Thyroid gland (tissue), 4 donors: ENCODE measurements at regions not wholly inside any gene's neighbourhood (a gene's known extent, or its start where the extent isn't known, plus 50 kb on each side); places are given as distances from the start of the nearest gene placed in this dataset.

Experiments used
- DNase-seq, 2 donors: peaks; one replicate each; pipeline ENCODE4 v3.0.0-alpha.2; 2019
- H3K27ac ChIP-seq, 3 donors: fragments of 200-600 bp; sonication (generic); 1 replicate in 2 of 3; 2 replicates in 1 of 3; pipeline ENCODE4 v1.5.1; 2016 to 2019; ENCODE audit warnings: mild to moderate bottlenecking in 1 of 3, moderate library complexity in 1 of 3
- H3K27me3 ChIP-seq: fragments of 200-600 bp; sonication (generic); one replicate; pipeline ENCODE4 v1.5.1; 2019
- H3K36me3 ChIP-seq, 2 donors: fragments of 200-600 bp; sonication (generic); one replicate each; pipeline ENCODE4 v1.5.1; 2016 to 2019
- H3K4me1 ChIP-seq, 2 donors: fragments of 200-600 bp; sonication (generic); one replicate each; pipeline ENCODE4 v1.5.1; 2017 to 2019
- H3K4me3 ChIP-seq, 3 donors: fragments of 200-600 bp; sonication (generic); replicated peaks in 1 of 3; 1 replicate in 2 of 3; 2 replicates in 1 of 3; pipeline ENCODE4 v1.5.1; 2016; ENCODE audit warnings: mild to moderate bottlenecking in 1 of 3
- H3K9me3 ChIP-seq: fragments of 200-600 bp; sonication (generic); one replicate; pipeline ENCODE4 v1.5.1; 2017
- POLR2A ChIP-seq, 2 donors: fragments of 450-650 bp; IDR thresholded peaks; one replicate each; pipeline ENCODE4 v1.6.1; 2017; ENCODE audit warnings: antibody characterized with exemption in 2 of 2, mild to moderate bottlenecking in 2 of 2, moderate library complexity in 1 of 2
- WGBS, 2 donors: methylation state at CpG; one replicate each; pipeline ENCODE4 v1.1.5; 2017; 5-methylcytosine and 5-hydroxymethylcytosine counted together
- intact Hi-C: fragments of 100-400 bp; cut with DNase I; formaldehyde crosslinking; loops from one replicate; pipeline ENCODE4 v1.15.1; 2023
- TF ChIP-seq, protein P1 (sequence below), 6 experiments: fragments of 200-600 bp in 3 of 6; fragments of 450-650 bp in 3 of 6; sonication (generic) in 3 of 6; IDR thresholded peaks; one replicate each; pipeline ENCODE4 v1.5.1; 2016 to 2019; ENCODE audit warnings: antibody characterized with exemption in 6 of 6, mild to moderate bottlenecking in 2 of 6, inconsistent platforms in 1 of 6, moderate library complexity in 1 of 6

- no peak for TF ChIP-seq POLR2A (IDR thresholded peaks at IDR 0.05)
- TF ChIP-seq, protein P1, sequence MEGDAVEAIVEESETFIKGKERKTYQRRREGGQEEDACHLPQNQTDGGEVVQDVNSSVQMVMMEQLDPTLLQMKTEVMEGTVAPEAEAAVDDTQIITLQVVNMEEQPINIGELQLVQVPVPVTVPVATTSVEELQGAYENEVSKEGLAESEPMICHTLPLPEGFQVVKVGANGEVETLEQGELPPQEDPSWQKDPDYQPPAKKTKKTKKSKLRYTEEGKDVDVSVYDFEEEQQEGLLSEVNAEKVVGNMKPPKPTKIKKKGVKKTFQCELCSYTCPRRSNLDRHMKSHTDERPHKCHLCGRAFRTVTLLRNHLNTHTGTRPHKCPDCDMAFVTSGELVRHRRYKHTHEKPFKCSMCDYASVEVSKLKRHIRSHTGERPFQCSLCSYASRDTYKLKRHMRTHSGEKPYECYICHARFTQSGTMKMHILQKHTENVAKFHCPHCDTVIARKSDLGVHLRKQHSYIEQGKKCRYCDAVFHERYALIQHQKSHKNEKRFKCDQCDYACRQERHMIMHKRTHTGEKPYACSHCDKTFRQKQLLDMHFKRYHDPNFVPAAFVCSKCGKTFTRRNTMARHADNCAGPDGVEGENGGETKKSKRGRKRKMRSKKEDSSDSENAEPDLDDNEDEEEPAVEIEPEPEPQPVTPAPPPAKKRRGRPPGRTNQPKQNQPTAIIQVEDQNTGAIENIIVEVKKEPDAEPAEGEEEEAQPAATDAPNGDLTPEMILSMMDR (IDR thresholded peaks at IDR 0.05), result no peak
Observed at GRCh38 chr9:81237565-81238231, 451.6 kb downstream of the TLE1 start.

DNA sequence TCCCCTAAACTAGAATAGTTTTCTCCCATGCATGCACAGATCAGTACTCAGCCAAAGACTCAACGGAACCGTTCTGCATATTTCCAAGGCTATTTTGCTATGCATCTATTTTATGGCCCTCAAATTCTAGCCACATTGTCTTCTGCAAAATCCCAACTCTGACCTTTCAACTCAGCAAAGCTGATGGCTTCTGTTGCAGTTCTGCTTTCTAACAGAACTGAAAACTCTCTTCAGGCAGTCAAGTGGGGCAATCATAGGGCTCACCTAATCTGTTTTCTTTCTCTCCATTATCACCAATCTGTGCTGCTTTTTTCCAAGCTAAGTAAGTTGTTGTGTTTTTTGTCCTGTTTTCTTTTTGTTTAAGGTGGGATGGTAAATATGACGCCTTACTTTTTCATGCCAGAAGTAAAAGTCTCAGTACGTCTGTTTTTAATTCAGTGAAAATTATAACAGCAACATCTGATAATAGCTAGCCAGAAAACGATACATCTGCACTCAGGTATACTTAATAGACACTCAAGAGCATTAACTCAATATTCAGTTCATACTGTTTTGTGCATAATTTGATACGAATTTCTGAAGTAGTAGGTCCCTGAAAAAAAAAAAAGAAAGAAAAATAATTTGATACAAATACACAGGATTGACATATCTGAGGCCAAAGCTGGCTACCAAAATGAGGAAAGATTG, 454.3 kb downstream of the TLE1 start:
- Histone ChIP-seq H3K27ac (no peak overlapping the region), H3K36me3 (no peaks in the 10 kb centered on the region), H3K4me1 (no peaks in the 10 kb centered on the region), H3K27me3 (no peaks in the 10 kb centered on the region), H3K9me3 (no peaks in the 10 kb centered on the region), H3K4me3 (no peak overlapping the region)
- WGBS, 2 donors, result 71 to 75% methylated on average over 6 of the region's 6 CpGs
- DNase-seq, result no peak
- TF ChIP-seq POLR2A (IDR thresholded peaks at IDR 0.05), result no peak
- TF ChIP-seq, protein P1 (IDR thresholded peaks at IDR 0.05), result no peak
- intact Hi-C loops, result no loop called here

More at GRCh38 chr9:81237565-81238231, 451.6 kb downstream of the TLE1 start:
- H3K4me1 ChIP-seq, result no peaks in the 10 kb centered on the region
- H3K27me3 ChIP-seq, result no peaks in the 10 kb centered on the region
- H3K36me3 ChIP-seq, result no peaks in the 10 kb centered on the region
- no peak overlapping the region for H3K27ac ChIP-seq
- DNase-seq, result no peak
- no peak overlapping the region for H3K4me3 ChIP-seq
- WGBS, 2 donors, result 82 to 85% methylated on average over 3 of the region's 3 CpGs
- intact Hi-C loops, result no loop called here
- H3K9me3 ChIP-seq, result no peaks in the 10 kb centered on the region

- WGBS, 2 donors, result 0 to 34% methylated on average over 1 of the region's 1 CpG
- no peaks in the 10 kb centered on the region for H3K4me1 ChIP-seq
- DNase-seq, result no peak
- H3K27me3 ChIP-seq, result no peaks in the 10 kb centered on the region
- H3K4me3 ChIP-seq, result no peak overlapping the region
- no peak overlapping the region for H3K27ac ChIP-seq
- TF ChIP-seq POLR2A (IDR thresholded peaks at IDR 0.05), result no peak
- TF ChIP-seq, protein P1 (IDR thresholded peaks at IDR 0.05), result no peak
- intact Hi-C loops, result no loop called here
- no peaks in the 10 kb centered on the region for H3K36me3 ChIP-seq
- no peaks in the 10 kb centered on the region for H3K9me3 ChIP-seq
Observed at GRCh38 chr9:81231011-81231410, 458.3 kb downstream of the TLE1 start.

- intact Hi-C loops, result no loop called here
- no peak for DNase-seq
- Histone ChIP-seq H3K27ac (no peak overlapping the region), H3K36me3 (no peaks in the 10 kb centered on the region), H3K4me1 (no peaks in the 10 kb centered on the region), H3K9me3 (no peaks in the 10 kb centered on the region), H3K27me3 (no peaks in the 10 kb centered on the region), H3K4me3 (no peak overlapping the region)
- TF ChIP-seq, protein P1 (IDR thresholded peaks at IDR 0.05), result no peak
- TF ChIP-seq POLR2A (IDR thresholded peaks at IDR 0.05), result no peak
- 85 to 89% methylated on average over 6 of the region's 6 CpGs for WGBS, 2 donors
Observed at GRCh38 chr9:81227507-81228245, 461.7 kb downstream of the TLE1 start.

GRCh38 chr9:81225596-81225995, 463.8 kb downstream of the TLE1 start:
- TF ChIP-seq, protein P1 (IDR thresholded peaks at IDR 0.05), result no peak
- no peak for TF ChIP-seq POLR2A (IDR thresholded peaks at IDR 0.05)
- Histone ChIP-seq H3K9me3 (no peaks in the 10 kb centered on the region), H3K27me3 (no peaks in the 10 kb centered on the region), H3K4me3 (no peak overlapping the region), H3K36me3 (no peaks in the 10 kb centered on the region), H3K4me1 (no peaks in the 10 kb centered on the region), H3K27ac (no peak overlapping the region)
- WGBS, 2 donors, result 62 to 67% methylated on average over 1 of the region's 1 CpG
- DNase-seq, result no peak
- intact Hi-C loops, result no loop called here
